ENCODE measurements at regions not wholly inside any gene's neighbourhood (a gene's known extent, or its start where the extent isn't known, plus 50 kb on each side); places are given as distances from the start of the nearest gene placed in this dataset.

DNA sequence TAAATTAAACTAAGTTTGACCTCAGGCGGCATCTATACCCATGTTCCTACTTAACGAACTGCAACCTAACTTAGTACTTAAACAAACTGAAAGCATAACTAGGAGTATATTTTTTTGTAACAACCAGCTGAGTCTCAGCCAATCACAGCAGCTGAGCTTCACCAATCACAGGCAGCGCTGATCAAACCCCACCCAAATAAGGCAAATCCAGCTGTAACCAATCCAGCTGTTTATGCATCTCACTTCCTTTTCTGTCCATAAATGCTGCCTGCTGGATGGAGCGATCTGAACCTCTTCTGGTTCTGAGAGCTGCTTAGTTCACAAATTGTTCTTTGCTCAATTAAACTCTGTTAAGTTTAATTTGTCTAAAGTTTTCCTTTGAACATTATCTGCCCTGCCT lies 131.3 kb downstream of the PMP22 start:
- Histone ChIP-seq H3K79me2 (no peaks in the 10 kb centered on the region), H3K4me2 (no peak overlapping the region), H2AFZ (no peak overlapping the region), H4K20me1 (ENCODE audit: insufficient read depth, poor library complexity, severe bottlenecking) (no peaks in the 10 kb centered on the region), H3K4me3 (no peak overlapping the region), H3K4me1 (ENCODE audit: insufficient read depth) (no peaks in the 10 kb centered on the region), H3K9me3 (ENCODE audit: low read depth) (no peaks in the 10 kb centered on the region), H3K9me2 (replicated peaks; ENCODE audit: insufficient read depth) (no peaks in the 10 kb centered on the region), H3K36me3 (replicated peaks; ENCODE audit: insufficient read depth, low read depth) (no peaks in the 10 kb centered on the region), H3K27ac (no peak overlapping the region), H3K27me3 (no peaks in the 10 kb centered on the region)
- 95% methylated on average over 4 of the region's 4 CpGs for WGBS (ENCODE audit: low lambda C conversion rate, missing lambda C conversion rate)
- TF ChIP-seq, protein P1, sequence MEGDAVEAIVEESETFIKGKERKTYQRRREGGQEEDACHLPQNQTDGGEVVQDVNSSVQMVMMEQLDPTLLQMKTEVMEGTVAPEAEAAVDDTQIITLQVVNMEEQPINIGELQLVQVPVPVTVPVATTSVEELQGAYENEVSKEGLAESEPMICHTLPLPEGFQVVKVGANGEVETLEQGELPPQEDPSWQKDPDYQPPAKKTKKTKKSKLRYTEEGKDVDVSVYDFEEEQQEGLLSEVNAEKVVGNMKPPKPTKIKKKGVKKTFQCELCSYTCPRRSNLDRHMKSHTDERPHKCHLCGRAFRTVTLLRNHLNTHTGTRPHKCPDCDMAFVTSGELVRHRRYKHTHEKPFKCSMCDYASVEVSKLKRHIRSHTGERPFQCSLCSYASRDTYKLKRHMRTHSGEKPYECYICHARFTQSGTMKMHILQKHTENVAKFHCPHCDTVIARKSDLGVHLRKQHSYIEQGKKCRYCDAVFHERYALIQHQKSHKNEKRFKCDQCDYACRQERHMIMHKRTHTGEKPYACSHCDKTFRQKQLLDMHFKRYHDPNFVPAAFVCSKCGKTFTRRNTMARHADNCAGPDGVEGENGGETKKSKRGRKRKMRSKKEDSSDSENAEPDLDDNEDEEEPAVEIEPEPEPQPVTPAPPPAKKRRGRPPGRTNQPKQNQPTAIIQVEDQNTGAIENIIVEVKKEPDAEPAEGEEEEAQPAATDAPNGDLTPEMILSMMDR (IDR thresholded peaks at IDR 0.05; ENCODE audit: poor library complexity) = no peak
- TF ChIP-seq EZH2phosphoT487 (IDR thresholded peaks at IDR 0.05; ENCODE audit: low read depth, severe bottlenecking, unreplicated experiment) = no peak
- TF ChIP-seq EZH2 (IDR thresholded peaks at IDR 0.05; ENCODE audit: borderline replicate concordance) = no peak
- DNase-seq (ENCODE audit: low spot score) = no peak

- WGBS (ENCODE audit: low lambda C conversion rate, missing lambda C conversion rate) = 99% methylated on average over 6 of the region's 6 CpGs
- no peak for DNase-seq (ENCODE audit: low spot score)
- no peaks in the 10 kb centered on the region for H3K9me3 ChIP-seq (ENCODE audit: low read depth)
- TF ChIP-seq EZH2 (IDR thresholded peaks at IDR 0.05; ENCODE audit: borderline replicate concordance) (no peak), EZH2phosphoT487 (IDR thresholded peaks at IDR 0.05; ENCODE audit: low read depth, severe bottlenecking, unreplicated experiment) (no peak)
- TF ChIP-seq, protein P1 (IDR thresholded peaks at IDR 0.05; ENCODE audit: poor library complexity) = no peak
- no peaks in the 10 kb centered on the region for H3K4me1 ChIP-seq (ENCODE audit: insufficient read depth)
- no peaks in the 10 kb centered on the region for H3K27me3 ChIP-seq
- H3K4me2 ChIP-seq = no peak overlapping the region
- no peaks in the 10 kb centered on the region for H3K9me2 ChIP-seq (replicated peaks; ENCODE audit: insufficient read depth)
- H2AFZ ChIP-seq = no peak overlapping the region
- H3K36me3 ChIP-seq (replicated peaks; ENCODE audit: insufficient read depth, low read depth) = no peaks in the 10 kb centered on the region
- H3K79me2 ChIP-seq = no peaks in the 10 kb centered on the region
- no peak overlapping the region for H3K27ac ChIP-seq
- no peak overlapping the region for H3K4me3 ChIP-seq
- H4K20me1 ChIP-seq (ENCODE audit: insufficient read depth, poor library complexity, severe bottlenecking) = no peaks in the 10 kb centered on the region
Measured at GRCh38 chr17:15133143-15133542, 132.0 kb downstream of the PMP22 start.

DNA sequence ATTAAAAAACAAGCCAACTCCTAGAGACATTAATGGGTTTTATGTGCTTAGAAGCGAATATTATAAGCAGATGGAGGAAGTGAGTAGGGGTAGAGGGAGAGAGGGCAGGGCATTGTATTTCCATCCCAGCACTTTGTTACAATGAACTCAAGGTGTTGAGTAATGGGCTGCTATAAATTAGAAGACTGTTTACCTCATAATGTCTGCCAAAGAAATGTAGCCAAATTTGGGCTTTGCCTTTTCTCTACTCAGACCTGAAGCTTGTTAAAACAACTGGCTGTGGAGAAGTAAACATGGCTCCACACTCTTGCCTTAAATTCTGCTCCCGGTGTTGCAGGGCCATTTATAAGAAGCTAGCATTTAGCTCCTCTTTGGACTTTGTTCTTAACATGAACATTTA lies 134.7 kb downstream of the PMP22 start:
- DNase-seq (ENCODE audit: low spot score) = no peak
- Histone ChIP-seq H2AFZ (no peak overlapping the region), H3K4me2 (no peak overlapping the region), H3K9me3 (ENCODE audit: low read depth) (no peaks in the 10 kb centered on the region), H3K4me1 (ENCODE audit: insufficient read depth) (no peaks in the 10 kb centered on the region), H3K9me2 (replicated peaks; ENCODE audit: insufficient read depth) (no peaks in the 10 kb centered on the region), H4K20me1 (ENCODE audit: insufficient read depth, poor library complexity, severe bottlenecking) (no peaks in the 10 kb centered on the region), H3K27ac (no peak overlapping the region), H3K36me3 (replicated peaks; ENCODE audit: insufficient read depth, low read depth) (no peaks in the 10 kb centered on the region), H3K4me3 (no peak overlapping the region), H3K27me3 (no peaks in the 10 kb centered on the region), H3K79me2 (no peaks in the 10 kb centered on the region)
- TF ChIP-seq EZH2 (IDR thresholded peaks at IDR 0.05; ENCODE audit: borderline replicate concordance) (no peak), EZH2phosphoT487 (IDR thresholded peaks at IDR 0.05; ENCODE audit: low read depth, severe bottlenecking, unreplicated experiment) (no peak)
- TF ChIP-seq, protein P1 (IDR thresholded peaks at IDR 0.05; ENCODE audit: poor library complexity) = no peak
- WGBS (ENCODE audit: low lambda C conversion rate, missing lambda C conversion rate) = 63% methylated on average over 2 of the region's 2 CpGs

DNA sequence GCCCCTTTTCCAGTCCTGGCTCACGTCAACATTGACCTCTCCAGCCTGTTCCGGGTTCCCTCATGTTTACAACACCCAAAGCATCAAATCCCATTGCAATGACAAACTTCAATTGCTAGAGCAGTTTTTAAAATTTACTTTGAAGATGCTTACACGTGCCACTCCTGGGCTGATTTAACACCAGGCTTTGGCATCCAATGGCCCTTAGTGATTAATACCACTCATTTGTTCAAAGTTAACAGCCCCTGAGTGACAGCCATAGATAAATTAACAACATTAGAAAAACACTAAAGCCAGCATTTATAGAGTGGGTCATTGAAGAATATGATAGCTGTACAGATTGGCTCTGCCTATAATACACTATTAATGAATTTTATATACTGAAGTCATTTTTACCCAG lies 135.1 kb downstream of the PMP22 start:
- Histone ChIP-seq H3K9me3 (ENCODE audit: low read depth) (no peaks in the 10 kb centered on the region), H3K27me3 (no peaks in the 10 kb centered on the region), H3K27ac (no peak overlapping the region), H2AFZ (no peak overlapping the region), H4K20me1 (ENCODE audit: insufficient read depth, poor library complexity, severe bottlenecking) (no peaks in the 10 kb centered on the region), H3K4me3 (no peak overlapping the region), H3K4me2 (no peak overlapping the region), H3K36me3 (replicated peaks; ENCODE audit: insufficient read depth, low read depth) (no peaks in the 10 kb centered on the region), H3K4me1 (ENCODE audit: insufficient read depth) (no peaks in the 10 kb centered on the region), H3K9me2 (replicated peaks; ENCODE audit: insufficient read depth) (no peaks in the 10 kb centered on the region), H3K79me2 (no peaks in the 10 kb centered on the region)
- WGBS (ENCODE audit: low lambda C conversion rate, missing lambda C conversion rate) = 66% methylated on average over 3 of the region's 3 CpGs
- no peak for DNase-seq (ENCODE audit: low spot score)
- TF ChIP-seq EZH2 (IDR thresholded peaks at IDR 0.05; ENCODE audit: borderline replicate concordance) (no peak), EZH2phosphoT487 (IDR thresholded peaks at IDR 0.05; ENCODE audit: low read depth, severe bottlenecking, unreplicated experiment) (no peak)
- TF ChIP-seq, protein P1 (IDR thresholded peaks at IDR 0.05; ENCODE audit: poor library complexity) = no peak

Measured in hepatocyte (in vitro differentiated cells).